ENCODE measurements at regions not wholly inside any gene's neighbourhood (a gene's known extent, or its start where the extent isn't known, plus 50 kb on each side); places are given as distances from the start of the nearest gene placed in this dataset.

DNA sequence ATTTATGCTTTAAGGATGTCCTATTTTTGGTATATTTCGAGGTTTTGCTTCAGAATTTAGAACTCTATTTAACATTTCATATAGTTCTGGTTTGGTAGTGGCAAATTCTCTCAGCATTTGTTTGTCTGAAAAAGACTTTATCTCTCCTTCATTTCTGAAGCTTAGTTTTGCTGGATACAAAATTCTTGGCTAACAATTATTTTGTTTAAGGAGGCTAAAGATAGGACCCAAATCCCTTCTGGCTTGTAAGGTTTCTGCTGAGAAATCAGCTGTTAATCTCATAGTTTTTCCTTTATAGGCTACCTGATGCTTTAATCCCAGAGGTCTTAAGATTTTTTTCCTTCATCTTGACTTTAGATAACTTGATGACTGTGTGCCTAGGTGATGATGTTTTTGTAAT, 162.7 kb upstream of the B3GAT2 start:
- Histone ChIP-seq H3K36me3 (ENCODE audit: insufficient read depth, insufficient read length, low read length) (no peaks in the 10 kb centered on the region), H3K9me3 (ENCODE audit: insufficient read depth, low read length) (0 out of 2 replicates have a peak, but pooled peaks cover 7% of the 10 kb centered on the region), H3K9ac (ENCODE audit: insufficient read length, low read depth) (no peak overlapping the region), H3K27me3 (ENCODE audit: insufficient read depth, insufficient read length) (no peaks in the 10 kb centered on the region), H3K4me1 (ENCODE audit: insufficient read depth, insufficient read length) (no peaks in the 10 kb centered on the region), H3K4me3 (ENCODE audit: insufficient read length, low read depth) (no peak overlapping the region)
- no peak for DNase-seq (ENCODE audit: low read depth, low spot score)
- TF ChIP-seq YY1 (IDR thresholded peaks at IDR 0.05; ENCODE audit: insufficient read depth, insufficient read length) (no peak), SUZ12 (IDR thresholded peaks at IDR 0.05; ENCODE audit: extremely low read depth, insufficient read depth, insufficient read length) (no peak), ZNF274 (IDR thresholded peaks at IDR 0.05; ENCODE audit: low read depth, low read length) (no peak)

DNA sequence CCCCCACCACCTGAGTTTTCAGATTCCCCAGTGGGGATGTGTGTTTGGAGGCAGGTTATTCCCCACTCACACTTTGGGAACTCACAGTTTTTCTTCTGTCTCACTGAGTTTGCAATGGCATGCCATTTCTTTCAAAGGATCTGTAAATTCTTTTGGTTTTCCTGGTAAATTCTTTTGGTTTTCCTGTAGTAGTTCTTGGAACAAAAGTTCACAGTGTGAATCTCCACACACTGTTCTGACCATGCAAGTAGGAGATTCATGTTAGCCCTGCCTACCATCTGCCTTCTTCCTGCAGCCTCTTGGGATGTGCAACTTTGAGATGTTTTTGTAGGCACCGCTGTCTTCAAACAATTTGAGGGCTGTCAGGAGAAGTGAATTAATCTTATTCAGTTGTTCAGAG, 165.6 kb upstream of the OGFRL1 start:
- Histone ChIP-seq H3K9ac (ENCODE audit: insufficient read length, low read depth) (no peak overlapping the region), H3K9me3 (ENCODE audit: insufficient read depth, low read length) (peaks cover 13% of the 10 kb centered on the region; the same call in 1 of the 2 replicates), H3K27me3 (ENCODE audit: insufficient read depth, insufficient read length) (no peaks in the 10 kb centered on the region), H3K4me1 (ENCODE audit: insufficient read depth, insufficient read length) (no peaks in the 10 kb centered on the region), H3K4me3 (ENCODE audit: insufficient read length, low read depth) (no peak overlapping the region), H3K36me3 (ENCODE audit: insufficient read depth, insufficient read length, low read length) (no peaks in the 10 kb centered on the region)
- no peak for DNase-seq (ENCODE audit: low read depth, low spot score)
- TF ChIP-seq SUZ12 (IDR thresholded peaks at IDR 0.05; ENCODE audit: extremely low read depth, insufficient read depth, insufficient read length) = no peak
- TF ChIP-seq ZNF274 (IDR thresholded peaks at IDR 0.05; ENCODE audit: low read depth, low read length) = no peak
- TF ChIP-seq YY1 (IDR thresholded peaks at IDR 0.05; ENCODE audit: insufficient read depth, insufficient read length) = no peak

DNA sequence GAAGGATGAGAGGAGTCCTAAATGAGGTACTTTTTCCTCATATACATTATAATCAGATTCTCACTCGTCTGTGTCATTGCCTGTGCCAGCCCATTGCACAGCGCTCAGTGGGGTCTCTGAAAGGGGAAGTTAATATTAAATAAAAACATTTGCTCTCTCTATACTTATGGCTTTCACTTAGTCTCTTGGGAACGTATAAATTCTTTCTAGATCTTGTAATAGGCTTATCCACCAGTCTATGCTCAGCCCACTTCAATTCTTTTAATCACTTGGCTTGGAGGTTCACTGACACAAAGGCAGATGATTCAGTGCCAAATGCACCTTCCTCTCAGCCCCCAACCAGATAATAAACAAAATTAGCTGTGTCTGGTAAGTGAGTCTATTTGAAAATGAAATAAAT, 164.3 kb upstream of the OGFRL1 start:
- no peaks in the 10 kb centered on the region for H3K4me1 ChIP-seq (ENCODE audit: insufficient read depth, insufficient read length)
- no peak for DNase-seq (ENCODE audit: low read depth, low spot score)
- no peak for TF ChIP-seq ZNF274 (IDR thresholded peaks at IDR 0.05; ENCODE audit: low read depth, low read length)
- TF ChIP-seq SUZ12 (IDR thresholded peaks at IDR 0.05; ENCODE audit: extremely low read depth, insufficient read depth, insufficient read length) = no peak
- TF ChIP-seq YY1 (IDR thresholded peaks at IDR 0.05; ENCODE audit: insufficient read depth, insufficient read length) = no peak

DNA sequence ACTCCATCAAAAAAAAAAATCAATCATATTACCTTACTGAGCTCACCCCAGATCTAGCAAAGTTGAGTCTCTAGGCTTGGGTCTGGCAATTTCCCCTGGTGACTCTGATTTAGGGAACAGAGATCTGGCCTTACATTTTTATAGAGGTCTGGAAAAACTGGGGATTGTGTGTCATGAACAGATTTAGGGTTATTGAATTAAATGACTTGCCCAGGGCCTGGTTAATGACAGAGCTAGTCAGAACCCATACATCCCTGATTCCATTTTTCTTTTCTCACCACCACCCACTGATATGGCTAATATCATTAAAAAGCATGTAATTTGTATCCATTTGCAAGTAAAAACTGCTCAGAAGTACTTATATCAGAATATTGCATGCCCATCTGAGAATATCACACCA, 163.4 kb upstream of the OGFRL1 start:
- Histone ChIP-seq H3K27me3 (ENCODE audit: insufficient read depth, insufficient read length) (no peaks in the 10 kb centered on the region), H3K36me3 (ENCODE audit: insufficient read depth, insufficient read length, low read length) (no peaks in the 10 kb centered on the region), H3K9ac (ENCODE audit: insufficient read length, low read depth) (no peak overlapping the region), H3K4me1 (ENCODE audit: insufficient read depth, insufficient read length) (no peaks in the 10 kb centered on the region), H3K9me3 (ENCODE audit: insufficient read depth, low read length) (peaks cover 6% of the 10 kb centered on the region; the same call in 1 of the 2 replicates), H3K4me3 (ENCODE audit: insufficient read length, low read depth) (no peak overlapping the region)
- no peak for DNase-seq (ENCODE audit: low read depth, low spot score)
- TF ChIP-seq YY1 (IDR thresholded peaks at IDR 0.05; ENCODE audit: insufficient read depth, insufficient read length) (no peak), ZNF274 (IDR thresholded peaks at IDR 0.05; ENCODE audit: low read depth, low read length) (no peak), SUZ12 (IDR thresholded peaks at IDR 0.05; ENCODE audit: extremely low read depth, insufficient read depth, insufficient read length) (no peak)

More for the DNA sequence above, 164.3 kb upstream of the OGFRL1 start:
- Histone ChIP-seq H3K9ac (ENCODE audit: insufficient read length, low read depth) (no peak overlapping the region), H3K4me3 (ENCODE audit: insufficient read length, low read depth) (no peak overlapping the region), H3K9me3 (ENCODE audit: insufficient read depth, low read length) (peaks cover 10% of the 10 kb centered on the region; the same call in 1 of the 2 replicates), H3K27me3 (ENCODE audit: insufficient read depth, insufficient read length) (no peaks in the 10 kb centered on the region), H3K36me3 (ENCODE audit: insufficient read depth, insufficient read length, low read length) (no peaks in the 10 kb centered on the region)

DNA sequence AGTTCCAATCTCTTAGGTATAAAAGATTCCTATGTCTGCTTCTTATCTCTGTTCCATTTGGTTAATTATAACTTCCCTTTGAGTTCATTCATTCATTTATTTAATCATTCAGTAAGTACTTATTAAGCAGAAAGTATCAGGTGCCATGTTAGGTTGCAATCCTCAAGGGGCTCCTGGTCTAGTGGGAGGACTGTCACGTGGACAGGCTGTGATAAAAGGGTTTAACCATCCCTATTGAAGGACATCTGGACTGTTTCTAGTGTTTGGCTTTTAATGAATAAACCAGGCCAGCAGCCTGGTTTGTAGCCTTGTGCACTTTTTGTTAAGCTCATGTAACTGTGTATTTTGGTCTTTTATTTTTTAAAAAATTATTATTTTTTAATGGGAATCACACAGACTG, 162.1 kb upstream of the OGFRL1 start:
- no peak for DNase-seq (ENCODE audit: low read depth, low spot score)
- TF ChIP-seq ZNF274 (IDR thresholded peaks at IDR 0.05; ENCODE audit: low read depth, low read length) (no peak), YY1 (IDR thresholded peaks at IDR 0.05; ENCODE audit: insufficient read depth, insufficient read length) (no peak), SUZ12 (IDR thresholded peaks at IDR 0.05; ENCODE audit: extremely low read depth, insufficient read depth, insufficient read length) (no peak)
- no peaks in the 10 kb centered on the region for H3K27me3 ChIP-seq (ENCODE audit: insufficient read depth, insufficient read length)
- H3K36me3 ChIP-seq (ENCODE audit: insufficient read depth, insufficient read length, low read length) = no peaks in the 10 kb centered on the region
- H3K9me3 ChIP-seq (ENCODE audit: insufficient read depth, low read length) = peaks cover 6% of the 10 kb centered on the region; the same call in 1 of the 2 replicates
- no peaks in the 10 kb centered on the region for H3K4me1 ChIP-seq (ENCODE audit: insufficient read depth, insufficient read length)
- H3K4me3 ChIP-seq (ENCODE audit: insufficient read length, low read depth) = no peak overlapping the region
- H3K9ac ChIP-seq (ENCODE audit: insufficient read length, low read depth) = no peak overlapping the region

DNA sequence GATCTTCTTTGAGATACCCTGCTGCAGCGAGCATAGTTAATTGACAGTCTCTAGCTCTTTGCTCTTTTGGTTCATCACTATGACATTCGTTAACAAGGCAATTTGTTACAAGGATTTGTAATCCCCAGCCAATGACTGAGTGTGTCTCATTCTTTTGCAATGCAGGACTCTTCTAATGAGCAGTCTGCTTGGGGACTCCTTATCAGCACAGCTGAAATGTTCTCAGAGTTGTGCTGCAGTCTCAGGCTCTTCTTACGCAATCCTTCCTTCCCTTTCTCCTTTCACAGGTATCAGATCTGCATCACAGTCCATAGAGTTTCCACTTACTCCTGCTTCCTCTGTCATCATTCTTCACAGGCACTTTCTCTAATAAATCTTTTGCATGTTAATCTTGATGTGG, 161.2 kb upstream of the OGFRL1 start:
- no peaks in the 10 kb centered on the region for H3K36me3 ChIP-seq (ENCODE audit: insufficient read depth, insufficient read length, low read length)
- TF ChIP-seq ZNF274 (IDR thresholded peaks at IDR 0.05; ENCODE audit: low read depth, low read length) = no peak
- no peak for TF ChIP-seq SUZ12 (IDR thresholded peaks at IDR 0.05; ENCODE audit: extremely low read depth, insufficient read depth, insufficient read length)
- TF ChIP-seq YY1 (IDR thresholded peaks at IDR 0.05; ENCODE audit: insufficient read depth, insufficient read length) = no peak
- no peaks in the 10 kb centered on the region for H3K27me3 ChIP-seq (ENCODE audit: insufficient read depth, insufficient read length)
- DNase-seq (ENCODE audit: low read depth, low spot score) = no peak
- peaks cover 6% of the 10 kb centered on the region; the same call in 1 of the 2 replicates for H3K9me3 ChIP-seq (ENCODE audit: insufficient read depth, low read length)
- no peak overlapping the region for H3K4me3 ChIP-seq (ENCODE audit: insufficient read length, low read depth)
- H3K9ac ChIP-seq (ENCODE audit: insufficient read length, low read depth) = no peak overlapping the region
- no peaks in the 10 kb centered on the region for H3K4me1 ChIP-seq (ENCODE audit: insufficient read depth, insufficient read length)

DNA sequence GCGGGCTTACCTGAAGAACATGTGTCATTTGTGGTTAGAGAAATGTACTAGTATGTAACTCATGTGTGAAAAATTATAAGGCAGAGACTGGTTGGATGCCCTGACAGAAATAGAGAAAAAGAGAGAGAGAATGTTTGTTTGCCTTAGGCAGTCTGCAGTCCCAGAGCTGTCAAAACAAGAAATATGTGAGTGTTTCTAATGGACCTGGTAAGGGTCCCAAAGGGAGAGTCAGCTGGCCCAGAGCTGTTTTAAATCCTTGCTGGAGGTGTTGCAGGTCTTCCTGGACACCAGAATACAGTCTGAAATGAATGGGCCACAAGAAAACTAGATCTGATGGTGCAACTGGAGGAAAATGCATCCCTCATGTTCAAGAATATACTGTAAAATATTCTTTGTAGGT, 158.3 kb upstream of the OGFRL1 start:
- Histone ChIP-seq H3K36me3 (ENCODE audit: insufficient read depth, insufficient read length, low read length) (no peaks in the 10 kb centered on the region), H3K4me3 (ENCODE audit: insufficient read length, low read depth) (no peak overlapping the region), H3K9ac (ENCODE audit: insufficient read length, low read depth) (no peak overlapping the region), H3K27me3 (ENCODE audit: insufficient read depth, insufficient read length) (no peaks in the 10 kb centered on the region), H3K4me1 (ENCODE audit: insufficient read depth, insufficient read length) (no peaks in the 10 kb centered on the region), H3K9me3 (ENCODE audit: insufficient read depth, low read length) (peaks cover 6% of the 10 kb centered on the region; the same call in 1 of the 2 replicates)
- DNase-seq (ENCODE audit: low read depth, low spot score) = no peak
- TF ChIP-seq ZNF274 (IDR thresholded peaks at IDR 0.05; ENCODE audit: low read depth, low read length) (no peak), YY1 (IDR thresholded peaks at IDR 0.05; ENCODE audit: insufficient read depth, insufficient read length) (no peak), SUZ12 (IDR thresholded peaks at IDR 0.05; ENCODE audit: extremely low read depth, insufficient read depth, insufficient read length) (no peak)

Data from NT2/D1 (cell line).